HG02970 (cell line): ENCODE measurements at regions not wholly inside any gene's neighbourhood (a gene's known extent, or its start where the extent isn't known, plus 50 kb on each side); places are given as distances from the start of the nearest gene placed in this dataset.
"Not testable (repeated sequence)": the region's sequence is repeated elsewhere in the genome, so short reads cannot be mapped to it uniquely, and the experiment has no call there.

Experiments used
- ATAC-seq: cut with Tn5 transposase; IDR thresholded peaks from one replicate; pipeline ENCODE4 v1.9.1; 2021; ENCODE audit warnings: mild to moderate bottlenecking, moderate library complexity, moderate number of reproducible peaks; ENCODE audit not compliant: unreplicated experiment, low FRiP score

DNA sequence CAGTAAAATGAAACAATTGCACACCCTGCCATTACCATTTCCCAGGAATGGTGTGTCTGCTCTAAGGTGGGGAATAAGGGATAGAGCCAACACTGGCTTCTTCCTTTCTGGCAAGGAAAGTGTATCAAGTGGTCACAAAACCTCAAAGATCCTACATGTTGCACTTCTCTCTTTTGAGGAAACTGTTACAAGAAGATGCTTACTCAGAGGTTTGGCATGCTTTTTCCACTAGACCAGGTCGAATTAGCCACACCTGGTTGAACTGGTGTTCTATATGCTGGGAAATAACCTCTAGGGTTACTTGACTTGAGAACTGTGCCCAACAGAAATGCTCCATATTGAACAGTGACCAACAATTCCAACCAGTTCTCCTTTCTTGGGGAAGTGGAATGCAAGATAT lies 102.9 kb downstream of the LRRN1 start:
- no peak for ATAC-seq

DNA sequence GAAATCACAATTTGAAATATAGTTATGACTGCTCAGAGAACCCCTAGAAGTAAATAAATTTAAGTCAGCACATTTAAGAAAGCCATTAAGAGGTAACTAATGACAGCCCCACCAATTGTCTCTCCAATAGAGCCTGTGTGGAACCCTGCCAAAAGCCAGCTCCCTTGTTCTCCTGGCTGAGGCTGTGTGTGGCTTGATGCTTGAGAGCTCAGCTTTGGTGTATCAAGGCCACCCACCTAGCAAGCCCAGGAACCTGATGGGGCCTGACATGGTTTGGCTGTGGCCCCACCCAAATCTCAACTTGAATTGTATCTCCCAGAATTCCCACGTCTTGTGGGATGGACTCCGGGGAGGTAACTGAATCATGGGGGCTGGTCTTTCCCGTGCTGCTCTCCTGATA lies 106.9 kb downstream of the LRRN1 start:
- no peak for ATAC-seq

DNA sequence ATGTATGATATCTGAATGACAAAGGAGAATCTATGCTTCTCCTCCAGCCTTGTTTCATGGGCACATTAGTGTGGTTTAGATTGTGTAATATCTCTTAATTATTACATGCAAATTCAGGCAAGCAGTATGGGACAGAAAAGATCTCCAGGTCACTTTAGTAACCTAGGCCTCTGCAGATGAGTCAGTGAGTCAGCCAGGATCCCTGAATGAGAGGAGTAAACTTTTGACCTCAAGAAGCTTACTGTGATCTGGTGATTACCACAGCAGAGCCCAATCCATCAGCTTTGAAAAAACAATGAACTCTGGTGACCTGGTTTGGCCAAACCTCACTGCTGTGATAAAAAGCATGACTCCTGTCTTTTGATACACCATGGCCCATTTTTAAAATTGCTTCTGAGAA lies 107.8 kb downstream of the LRRN1 start:
- no peak for ATAC-seq

DNA sequence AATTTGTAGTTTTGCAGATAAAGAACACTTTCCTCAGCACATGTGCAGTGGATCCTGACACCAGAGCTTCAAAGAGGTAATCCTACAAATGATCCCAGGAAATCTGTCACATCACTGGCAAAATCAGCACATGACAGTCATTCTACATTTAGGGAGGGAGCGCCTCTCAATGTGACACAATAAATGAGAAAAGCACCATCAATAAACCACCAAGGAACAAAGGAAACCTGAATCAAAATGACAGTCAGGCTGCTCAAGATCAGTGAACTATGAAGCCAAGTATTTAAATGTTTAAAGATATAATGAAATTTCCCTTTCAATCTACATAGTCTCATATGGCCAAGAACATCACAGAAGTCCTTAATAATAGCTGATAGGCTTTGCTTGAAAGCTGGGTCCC lies 119.5 kb downstream of the LRRN1 start:
- no peak for ATAC-seq

DNA sequence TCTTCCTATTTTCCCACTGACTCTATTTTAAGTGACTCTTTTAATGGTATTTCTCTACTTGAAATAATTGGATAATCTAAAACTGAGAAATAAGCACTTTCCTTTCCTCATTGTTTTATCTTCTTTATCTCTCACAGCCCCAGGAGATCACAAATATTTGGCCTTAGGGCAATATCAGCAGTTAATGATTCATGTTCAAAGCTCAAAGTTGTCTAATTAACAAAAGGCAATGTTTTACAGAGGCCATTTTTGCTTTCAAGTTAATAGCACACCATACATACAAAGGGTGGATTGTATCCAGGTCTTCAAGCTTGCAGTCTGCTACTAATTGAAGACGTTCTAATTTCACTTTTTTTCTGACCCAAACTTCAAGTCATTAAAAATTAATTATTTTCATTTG lies 120.1 kb downstream of the LRRN1 start:
- ATAC-seq, result no peak

DNA sequence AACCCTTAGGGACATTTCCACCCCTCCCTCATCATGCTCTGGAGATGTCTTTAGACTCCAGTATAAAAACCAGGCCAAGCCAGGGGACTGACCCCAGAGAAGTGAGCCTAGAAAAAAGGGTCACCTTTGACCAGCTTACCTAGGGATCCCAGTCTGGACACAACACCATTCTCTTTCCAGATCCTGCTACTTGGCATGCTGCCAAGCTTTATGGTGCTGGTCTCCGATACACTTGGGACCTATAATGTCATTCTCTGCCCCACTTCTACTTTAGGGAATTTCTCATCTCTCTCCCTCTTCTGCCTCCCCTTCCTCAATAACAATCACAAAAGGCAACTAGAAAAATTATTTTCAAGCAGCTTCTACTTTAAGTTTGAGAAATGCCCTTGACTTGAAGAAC lies 124.4 kb downstream of the LRRN1 start:
- ATAC-seq, result no peak

DNA sequence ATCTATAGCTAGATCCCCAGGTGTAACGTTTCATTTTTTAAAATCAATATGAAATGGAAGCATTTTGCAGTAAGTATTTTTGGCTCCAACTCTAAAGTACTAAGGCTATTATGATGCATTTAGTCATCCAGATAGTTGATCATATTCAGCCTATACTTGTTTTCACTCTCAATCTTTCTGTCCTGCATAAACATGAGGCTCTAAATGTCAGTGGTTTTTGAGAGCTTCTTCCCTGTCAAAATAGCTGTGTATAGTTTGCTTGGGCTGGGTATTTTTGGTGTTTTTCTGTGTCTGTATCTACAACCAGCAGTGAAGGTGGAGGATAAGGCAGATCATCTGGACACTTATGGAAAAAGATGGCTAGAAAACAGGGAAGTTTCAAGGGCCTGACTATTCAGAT lies 128.0 kb downstream of the LRRN1 start:
- no peak for ATAC-seq

DNA sequence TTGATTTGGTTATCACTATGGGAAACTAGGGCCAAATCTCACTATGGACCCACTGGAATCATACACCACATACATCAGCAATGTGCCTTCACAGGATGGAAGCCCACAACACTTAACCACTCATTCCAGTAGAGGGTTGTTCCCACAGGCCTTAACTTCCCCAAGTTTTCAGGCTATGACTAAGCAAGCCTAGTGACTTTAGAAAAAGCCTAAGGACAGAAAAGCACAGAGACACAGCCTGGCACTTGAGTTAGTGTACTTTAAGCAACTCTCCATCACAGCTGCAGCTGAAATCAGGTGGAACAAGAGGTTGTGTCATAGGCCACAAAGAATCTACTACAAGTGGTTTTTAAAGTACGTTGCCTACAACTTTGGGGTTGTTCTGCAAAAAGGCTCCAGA lies 128.7 kb downstream of the LRRN1 start:
- no peak for ATAC-seq

DNA sequence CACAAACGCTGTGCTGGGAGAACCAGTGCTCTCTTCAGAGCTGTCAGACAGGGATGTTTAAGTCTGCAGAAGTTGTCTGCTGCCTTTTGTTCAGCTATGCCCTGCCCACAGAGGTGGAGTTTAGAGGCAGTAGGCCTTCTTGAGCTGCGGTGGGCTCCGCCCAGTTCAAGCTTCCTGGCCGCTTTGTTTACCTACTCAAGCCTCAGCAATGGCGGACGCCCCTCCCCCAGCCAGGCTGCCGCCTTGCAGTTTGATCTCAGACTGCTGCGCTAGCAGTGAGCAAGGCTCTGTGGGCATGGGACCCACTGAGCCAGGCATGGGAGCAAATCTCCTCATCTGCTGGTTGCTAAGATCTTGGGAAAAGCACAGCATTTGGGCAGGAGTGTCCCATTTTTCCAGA lies 142.1 kb downstream of the LRRN1 start:
- not testable (repeated sequence) for ATAC-seq

DNA sequence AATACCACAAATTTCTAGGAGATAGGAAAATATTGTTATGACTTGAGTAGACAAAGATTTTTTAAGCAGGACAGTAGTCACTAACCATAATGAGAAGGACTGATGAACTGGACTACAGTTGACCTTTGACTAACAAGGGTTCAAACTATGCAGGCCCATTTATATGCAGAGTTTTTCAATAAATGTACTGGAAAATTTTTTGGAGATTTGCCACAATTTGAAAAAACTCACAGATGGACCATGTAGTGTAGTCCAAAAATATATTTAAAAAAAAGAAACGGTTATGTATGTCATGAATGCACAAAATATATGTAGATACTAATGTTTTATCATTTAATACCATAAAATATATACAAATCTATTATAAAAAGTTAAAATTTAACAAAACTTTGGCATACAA lies 151.8 kb downstream of the LRRN1 start:
- ATAC-seq, result no peak

DNA sequence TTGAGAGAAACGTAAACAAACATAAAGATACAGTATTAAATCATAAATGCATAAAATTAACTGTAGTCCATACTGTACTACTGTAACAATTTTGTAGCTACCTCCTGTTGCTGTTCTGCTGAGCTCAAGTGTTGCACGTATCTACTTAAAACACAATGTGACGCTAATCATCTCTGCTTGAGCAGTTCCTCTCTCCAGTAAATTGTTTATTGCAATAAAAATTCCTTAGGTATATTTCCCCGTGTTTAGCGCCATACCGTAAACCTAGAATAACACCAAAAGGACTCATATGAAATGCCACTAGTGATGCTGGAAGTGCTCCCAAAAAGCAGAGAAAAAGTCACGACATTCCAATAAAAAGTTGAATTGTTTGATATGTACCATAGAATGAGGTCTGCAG lies 152.3 kb downstream of the LRRN1 start:
- ATAC-seq, result no peak

DNA sequence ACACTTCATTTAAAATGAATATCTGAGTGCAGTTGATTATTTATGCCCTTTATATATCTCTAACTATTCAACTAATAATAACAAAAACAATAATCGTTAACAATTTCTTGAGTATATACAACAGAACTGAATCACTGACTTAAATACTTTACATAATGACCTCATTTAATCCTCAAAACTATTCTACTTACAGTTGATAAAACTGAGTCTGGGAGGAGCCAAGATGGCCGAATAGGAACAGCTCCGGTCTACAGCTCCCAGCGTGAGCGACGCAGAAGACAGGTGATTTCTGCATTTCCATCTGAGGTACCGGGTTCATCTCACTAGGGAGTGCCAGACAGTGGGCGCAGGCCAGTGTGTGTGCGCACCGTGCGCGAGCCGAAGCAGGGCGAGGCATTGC lies 163.6 kb downstream of the LRRN1 start:
- not testable (repeated sequence) for ATAC-seq

DNA sequence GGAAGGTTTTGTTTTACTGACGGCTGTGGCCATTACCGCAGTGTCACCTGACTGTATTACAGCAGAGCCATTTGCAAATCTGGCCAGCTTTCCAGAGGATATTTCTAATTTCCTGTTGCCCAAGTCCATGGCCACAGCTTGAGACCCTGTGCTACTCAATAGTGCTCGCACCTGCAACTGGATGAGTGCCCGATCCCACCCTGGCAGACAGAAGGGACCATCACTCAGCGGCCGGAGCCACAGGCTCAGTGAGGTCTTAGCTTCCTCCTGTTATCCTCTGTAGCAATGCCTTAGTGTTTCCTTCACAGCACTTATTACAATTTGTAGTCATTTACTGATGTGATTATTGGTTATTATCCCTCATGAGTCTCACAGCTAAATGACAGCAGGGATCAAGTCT lies 184.8 kb downstream of the LRRN1 start:
- no peak for ATAC-seq

DNA sequence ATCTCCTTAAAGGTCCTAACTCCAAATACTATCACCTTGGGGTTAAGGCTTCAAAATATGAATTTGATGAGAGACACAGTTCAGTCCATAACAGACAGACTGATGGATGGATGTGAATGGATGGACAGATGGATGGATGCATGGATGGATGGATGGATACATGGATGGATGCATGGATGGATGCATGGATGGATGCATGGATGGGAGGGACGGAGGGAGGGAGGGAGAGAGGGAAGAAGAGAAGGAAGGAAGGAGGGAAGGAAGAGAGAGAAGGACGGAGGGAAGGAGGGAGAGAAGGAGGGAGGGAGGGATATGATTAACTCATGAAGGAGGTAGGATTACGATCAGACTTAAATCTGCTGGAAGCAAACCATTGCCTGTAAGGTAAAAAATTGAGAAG lies 192.4 kb downstream of the LRRN1 start:
- no peak for ATAC-seq

DNA sequence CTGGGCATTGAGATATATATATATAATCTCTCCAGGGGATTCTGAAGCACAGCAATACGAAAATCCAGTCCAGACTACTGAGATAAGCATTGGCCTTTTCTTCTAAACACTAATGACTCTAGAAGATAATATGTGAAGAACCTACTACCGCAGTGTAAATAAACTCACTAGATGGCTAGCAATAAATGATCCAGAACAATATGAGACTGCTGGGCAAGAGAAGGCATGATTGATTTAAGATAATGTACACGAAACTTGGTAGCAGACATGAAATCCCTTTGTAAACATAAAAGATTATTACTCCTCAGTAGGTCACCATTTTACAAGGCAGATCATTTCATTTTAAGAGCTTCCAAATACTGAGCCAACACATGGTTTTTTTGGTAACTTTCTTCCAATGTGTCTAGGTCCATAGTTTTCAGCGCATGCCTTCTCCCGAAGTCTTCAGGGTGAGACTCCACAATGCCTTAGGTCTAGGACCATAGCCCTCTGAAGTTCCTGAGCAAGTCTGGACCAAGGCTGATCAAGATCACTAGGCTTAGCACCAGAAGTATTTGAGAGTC lies 193.2 kb downstream of the LRRN1 start:
- no peak for ATAC-seq

DNA sequence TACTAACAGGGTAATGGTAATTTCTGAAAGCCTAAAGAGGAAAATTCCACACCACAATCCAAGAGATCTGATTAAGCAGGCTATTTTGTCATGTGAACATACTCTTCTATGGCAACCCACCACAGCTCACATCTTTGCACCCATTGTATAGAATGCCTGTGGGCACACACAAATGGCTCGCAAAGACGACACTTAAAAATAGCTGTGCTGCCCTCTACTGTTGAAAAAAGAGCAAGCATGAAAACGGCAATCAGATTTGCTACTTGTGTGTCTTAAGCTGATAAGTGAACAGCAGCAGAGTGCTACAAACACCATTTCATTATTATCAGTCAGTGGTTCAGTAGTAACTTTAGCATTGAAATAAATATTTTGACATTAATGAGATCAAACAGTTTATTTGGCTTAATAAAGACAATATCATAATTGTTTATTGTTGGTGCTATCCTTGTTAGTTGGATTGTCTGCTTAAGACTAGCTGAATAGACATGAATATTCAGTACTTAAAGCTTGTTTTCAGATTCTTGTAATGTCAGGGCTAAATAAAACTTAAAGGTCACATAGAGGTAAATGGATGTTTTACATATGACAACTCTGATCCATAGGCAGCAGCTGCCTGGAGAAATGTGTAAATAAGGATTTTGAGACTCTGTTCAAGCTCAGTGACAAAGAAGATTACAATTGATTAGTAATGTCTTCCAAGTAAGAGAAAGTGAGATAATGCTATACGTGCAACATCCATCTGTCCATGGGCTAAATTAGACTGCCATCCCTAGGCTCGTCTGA lies 199.1 kb downstream of the LRRN1 start:
- ATAC-seq, result peak; percentile 83

DNA sequence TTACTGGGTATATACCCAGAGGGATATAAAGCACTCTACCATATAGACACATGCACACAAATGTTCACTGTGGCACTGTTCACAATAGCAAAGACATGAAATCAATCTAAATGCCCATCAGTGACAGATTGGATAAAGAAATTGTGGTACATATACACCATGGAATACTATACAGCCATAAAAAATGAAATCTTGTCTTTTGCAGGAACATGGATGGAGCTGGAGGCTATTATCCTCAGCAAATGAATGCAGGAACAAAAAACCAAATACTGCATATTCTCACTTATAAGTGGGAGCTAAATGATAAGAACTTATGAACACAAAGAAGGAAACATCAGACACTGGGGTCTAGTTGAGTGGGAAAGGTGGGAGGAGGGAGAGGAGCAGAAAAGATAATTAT lies 200.1 kb downstream of the LRRN1 start:
- not testable (repeated sequence) for ATAC-seq

DNA sequence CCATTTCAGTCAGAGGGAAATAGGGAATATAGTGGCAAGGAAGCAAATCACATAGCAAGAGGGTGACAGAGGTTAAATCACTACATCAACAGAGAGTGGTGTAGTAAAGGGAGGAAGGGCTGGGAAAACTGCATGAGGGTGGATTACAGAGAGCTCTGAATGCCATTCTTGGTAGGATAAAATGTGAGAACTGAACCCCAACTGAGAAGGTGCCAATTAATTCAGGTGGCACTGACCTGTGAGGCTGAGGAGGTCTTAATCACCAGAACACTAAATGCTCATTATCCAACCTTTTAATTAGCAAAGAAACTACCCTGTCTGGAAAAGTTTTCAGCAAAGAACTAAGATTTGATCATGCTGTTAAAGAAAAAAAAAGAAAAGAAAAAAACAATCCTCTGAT lies 202.7 kb downstream of the LRRN1 start:
- ATAC-seq, result no peak

DNA sequence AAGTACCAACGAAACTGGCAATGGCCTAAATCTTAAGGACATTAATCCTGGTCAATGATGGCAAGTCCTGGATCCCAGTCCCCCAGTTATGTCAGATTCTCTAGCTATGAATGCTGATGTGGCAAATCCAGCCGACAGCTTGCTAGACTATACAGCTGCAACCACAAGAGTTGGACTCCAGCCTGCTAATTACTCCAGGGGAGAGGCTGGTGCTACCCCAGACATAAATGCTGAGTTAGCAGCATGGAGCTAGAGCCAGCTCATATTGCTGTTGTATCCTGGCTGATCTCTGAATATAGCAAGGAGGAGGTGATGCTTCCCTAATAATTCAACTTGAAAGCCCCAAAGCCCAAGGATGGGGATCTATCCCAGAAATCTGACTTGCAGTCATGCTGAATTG lies 207.1 kb downstream of the LRRN1 start:
- no peak for ATAC-seq

DNA sequence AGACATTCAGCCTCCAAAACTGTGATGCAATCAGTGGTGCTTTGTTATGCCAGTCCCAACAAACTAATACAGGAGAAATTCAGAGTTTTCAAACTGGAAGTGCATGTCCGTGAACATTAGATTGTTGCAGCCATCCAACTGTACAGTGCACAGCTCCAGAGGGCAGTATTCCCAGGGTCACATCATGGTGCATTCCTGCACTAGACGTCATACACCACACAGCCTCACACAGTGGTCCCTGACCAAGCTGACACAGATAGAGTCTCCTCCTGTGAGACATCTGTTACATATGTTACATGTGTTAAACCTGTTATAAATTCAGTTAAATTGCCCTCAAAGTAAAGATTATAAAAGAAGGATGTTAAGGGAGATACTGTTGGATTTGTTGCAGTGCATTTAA lies 209.0 kb downstream of the LRRN1 start:
- no peak for ATAC-seq

DNA sequence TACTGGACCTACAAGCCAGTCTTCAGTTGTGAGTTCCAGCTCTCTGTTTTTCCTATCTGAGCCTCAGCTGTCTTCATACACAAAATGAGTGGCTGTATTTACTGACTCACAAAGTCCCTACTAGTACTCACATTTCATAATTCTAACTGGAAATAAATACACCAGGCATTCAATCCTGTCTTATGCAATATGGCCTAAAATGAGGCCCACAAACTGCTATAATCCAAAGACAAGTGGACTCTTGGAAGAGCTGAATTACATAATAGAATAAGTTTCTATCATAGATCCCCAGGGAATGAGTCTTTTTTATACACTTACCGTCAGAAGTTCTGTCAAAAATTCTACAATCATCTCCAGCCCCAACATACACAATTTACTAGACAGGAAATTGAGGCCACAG lies 211.9 kb downstream of the LRRN1 start:
- ATAC-seq, result no peak

DNA sequence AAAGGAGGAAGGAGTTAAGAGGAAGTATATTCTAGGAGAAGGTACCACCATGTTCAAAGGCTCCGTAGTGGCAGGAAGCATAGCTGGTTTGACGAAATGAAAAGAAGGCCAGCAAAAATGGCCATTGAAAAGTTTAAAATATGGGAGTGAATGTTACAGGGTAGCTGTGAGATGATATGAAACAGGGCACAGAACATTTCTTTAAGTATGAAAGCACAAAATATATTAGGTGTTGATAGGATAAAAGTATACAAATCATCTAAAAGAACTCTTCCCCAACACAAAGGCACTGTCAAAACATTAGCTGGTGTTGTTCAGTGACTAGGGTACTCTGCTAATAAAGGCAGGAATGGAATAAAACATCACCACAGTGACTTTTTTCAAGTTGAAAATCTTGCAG lies 216.2 kb downstream of the LRRN1 start:
- no peak for ATAC-seq

DNA sequence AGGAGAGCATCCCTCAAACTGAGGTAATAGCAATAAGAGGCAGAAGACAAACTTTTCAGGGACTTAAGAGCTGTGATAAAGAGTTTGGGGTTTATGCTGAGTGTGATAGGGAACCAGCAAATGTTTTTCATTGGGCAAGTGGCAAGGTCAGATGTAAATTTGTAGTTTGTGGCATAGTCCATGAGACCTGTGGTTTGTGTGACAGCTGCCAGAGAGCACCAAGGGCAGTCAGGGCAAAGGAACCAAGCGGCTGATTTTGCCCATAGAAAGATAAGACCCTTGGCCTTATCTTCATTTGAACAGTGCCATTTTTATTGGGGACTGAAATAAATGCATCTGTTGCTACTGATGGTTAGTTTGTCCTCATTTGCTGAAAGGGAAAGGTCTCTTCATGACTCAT lies 220.3 kb downstream of the LRRN1 start:
- ATAC-seq, result no peak
